ENCODE measurements at regions not wholly inside any gene's neighbourhood (a gene's known extent, or its start where the extent isn't known, plus 50 kb on each side); places are given as distances from the start of the nearest gene placed in this dataset.

DNA sequence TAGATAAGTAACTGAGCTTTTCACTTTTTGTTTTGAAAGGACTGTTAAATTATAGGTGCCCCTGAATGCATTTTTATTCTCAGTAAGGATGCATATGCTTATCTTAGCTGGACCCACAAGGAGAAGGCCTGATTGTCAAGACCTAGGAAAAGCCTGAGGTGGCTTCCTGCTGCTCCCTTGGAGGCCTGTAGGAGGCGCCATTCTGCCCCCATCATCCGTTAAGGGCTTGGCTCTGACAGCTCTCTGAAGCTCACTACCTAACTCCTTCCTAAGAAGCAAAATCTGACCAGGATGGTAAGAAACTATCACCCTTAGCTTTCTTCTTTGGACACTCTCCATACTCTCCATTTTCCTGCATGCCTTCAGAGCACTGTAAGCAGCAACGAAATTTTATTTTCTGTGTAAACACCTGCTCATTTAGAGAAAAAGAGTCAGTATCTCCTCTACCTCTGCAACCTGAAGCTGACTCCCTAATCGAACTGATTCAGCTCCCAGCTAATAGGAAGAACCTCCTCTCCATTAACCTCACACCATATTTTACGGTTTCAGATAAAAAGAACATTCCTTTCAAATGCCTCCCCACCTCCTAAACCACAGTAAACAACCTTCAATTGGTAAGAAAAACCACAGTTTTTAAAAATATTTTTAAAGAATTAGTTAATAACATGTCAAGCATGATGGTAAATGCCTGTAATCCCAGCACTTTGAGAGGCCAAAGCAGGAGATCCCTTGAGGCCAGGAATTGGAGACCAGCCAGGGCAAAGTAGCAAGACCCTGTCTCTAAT lies 73.4 kb upstream of the EDNRA start:
- H3K4me3 Mint-ChIP-seq, result no peak overlapping the region
- H3K4me1 Mint-ChIP-seq, result no peaks in the 10 kb centered on the region
- no peaks in the 10 kb centered on the region for H3K27me3 Mint-ChIP-seq
- ATAC-seq, result no peak
- no peaks in the 10 kb centered on the region for H3K36me3 Mint-ChIP-seq (ENCODE audit: low read depth)
- no peak for DNase-seq
- H3K9me3 Mint-ChIP-seq, result peaks cover 3% of the 10 kb centered on the region
- no peak overlapping the region for H3K27ac Mint-ChIP-seq

DNA sequence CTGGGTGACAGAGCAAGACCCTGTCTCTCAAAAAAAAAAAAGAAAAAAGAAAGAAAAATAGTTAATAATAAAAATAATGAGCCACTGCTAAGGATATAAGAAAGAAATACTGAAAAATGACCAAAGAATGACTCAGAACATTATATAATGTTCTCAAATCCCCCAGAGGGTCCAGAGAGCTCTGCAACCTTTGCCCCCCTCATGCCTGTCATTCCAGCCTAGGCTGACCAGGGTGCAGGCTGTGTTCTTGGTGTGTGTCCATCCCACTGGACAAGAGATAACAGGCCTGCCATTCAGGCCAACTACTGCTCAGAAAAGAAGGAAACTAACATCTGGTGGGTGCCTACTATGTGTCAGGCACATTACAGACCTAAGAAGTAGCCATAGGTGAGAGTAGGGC lies 72.7 kb upstream of the EDNRA start:
- H3K36me3 Mint-ChIP-seq (ENCODE audit: low read depth), result no peaks in the 10 kb centered on the region
- DNase-seq (no peak), ATAC-seq (no peak)
- no peak overlapping the region for H3K4me3 Mint-ChIP-seq
- H3K27ac Mint-ChIP-seq, result no peak overlapping the region
- H3K4me1 Mint-ChIP-seq, result no peaks in the 10 kb centered on the region
- H3K9me3 Mint-ChIP-seq, result peaks cover 3% of the 10 kb centered on the region
- no peaks in the 10 kb centered on the region for H3K27me3 Mint-ChIP-seq

DNA sequence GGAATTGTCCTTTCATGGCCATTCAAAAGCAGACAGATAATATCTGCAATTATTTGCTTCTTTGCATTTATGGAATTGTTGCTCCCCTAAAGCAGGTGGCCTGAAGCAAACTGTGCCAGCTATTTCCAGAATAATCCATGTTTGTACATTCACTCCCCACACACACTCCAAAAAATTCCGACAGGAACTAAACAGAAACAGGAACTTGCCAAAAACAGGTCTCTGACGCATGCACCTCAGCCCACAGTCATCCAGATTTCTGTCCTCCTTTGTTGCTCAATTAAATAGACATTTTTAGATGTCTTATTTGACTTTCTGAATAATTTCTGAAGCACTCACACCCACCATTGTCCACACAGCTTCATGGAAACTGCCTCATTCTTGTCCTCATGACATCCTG lies 71.5 kb upstream of the EDNRA start:
- H3K27me3 Mint-ChIP-seq, result no peaks in the 10 kb centered on the region
- H3K4me1 Mint-ChIP-seq, result no peaks in the 10 kb centered on the region
- H3K4me3 Mint-ChIP-seq, result no peak overlapping the region
- ATAC-seq, result no peak
- peaks cover 3% of the 10 kb centered on the region for H3K9me3 Mint-ChIP-seq
- no peak overlapping the region for H3K27ac Mint-ChIP-seq
- no peak for DNase-seq
- no peaks in the 10 kb centered on the region for H3K36me3 Mint-ChIP-seq (ENCODE audit: low read depth)

DNA sequence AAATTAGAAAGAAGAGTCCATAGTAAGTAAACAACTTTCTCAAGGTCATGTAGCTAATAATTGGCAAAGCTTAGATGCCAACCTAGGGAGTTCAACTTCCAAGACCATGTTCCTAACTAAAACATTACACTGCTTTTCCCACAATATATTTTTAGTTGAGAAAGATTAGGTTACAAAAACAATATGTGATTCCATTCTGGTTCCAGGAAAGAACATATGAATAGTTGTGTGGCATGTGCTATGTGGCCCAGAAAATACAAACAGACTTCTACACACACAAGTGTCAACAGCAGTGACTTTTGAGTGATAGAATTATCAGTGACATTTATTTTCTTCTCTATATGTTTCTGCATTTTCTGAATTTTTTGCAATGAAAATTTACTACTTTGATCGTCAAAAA lies 62.7 kb upstream of the EDNRA start:
- Mint-ChIP-seq H3K27me3 (no peaks in the 10 kb centered on the region), H3K4me1 (no peaks in the 10 kb centered on the region), H3K4me3 (no peak overlapping the region), H3K9me3 (peaks cover 4% of the 10 kb centered on the region), H3K27ac (no peak overlapping the region), H3K36me3 (ENCODE audit: low read depth) (no peaks in the 10 kb centered on the region)
- ATAC-seq (no peak), DNase-seq (no peak)

DNA sequence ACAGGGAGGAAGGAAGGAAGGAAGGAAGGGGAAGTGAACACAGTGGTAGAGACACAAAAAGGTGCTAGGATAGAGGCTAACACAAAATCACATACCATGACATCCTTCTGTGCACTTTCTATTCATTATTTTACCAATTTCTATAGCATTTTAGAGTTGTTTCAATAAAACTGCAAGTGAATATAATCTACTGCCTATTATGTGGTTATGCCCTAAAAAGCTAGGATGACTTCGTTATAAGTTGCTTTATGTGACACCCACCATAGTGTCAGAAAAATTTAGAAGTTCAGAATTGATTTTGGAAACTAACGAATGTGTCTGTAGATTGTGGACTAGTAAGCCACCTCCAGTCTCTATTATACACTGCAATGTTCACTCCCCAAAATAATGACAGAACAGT lies 59.4 kb upstream of the EDNRA start:
- H3K9me3 Mint-ChIP-seq, result peaks cover under 1% of the 10 kb centered on the region

DNA sequence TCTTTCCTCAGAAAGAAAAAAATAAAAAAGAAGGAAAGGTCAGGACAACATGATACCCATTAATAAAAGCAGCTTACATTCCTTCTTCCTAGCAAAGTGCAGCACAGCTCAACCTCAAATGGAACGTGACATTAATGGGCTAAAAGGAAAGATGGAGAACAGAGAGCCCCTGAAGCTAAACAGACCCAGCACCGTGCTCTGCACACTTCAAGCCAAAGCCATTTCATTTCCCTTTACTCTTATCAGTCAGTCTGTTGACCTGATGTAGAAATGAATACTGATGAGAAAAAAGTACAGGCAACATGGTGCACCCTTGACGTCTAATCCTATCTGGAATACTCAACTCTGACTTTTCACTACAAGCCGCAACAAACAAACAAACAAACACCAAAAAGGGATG lies 57.7 kb upstream of the EDNRA start:
- no peaks in the 10 kb centered on the region for H3K27me3 Mint-ChIP-seq
- H3K9me3 Mint-ChIP-seq, result no peaks in the 10 kb centered on the region
- no peaks in the 10 kb centered on the region for H3K4me1 Mint-ChIP-seq
- no peak overlapping the region for H3K27ac Mint-ChIP-seq
- no peak for ATAC-seq
- no peak for DNase-seq
- H3K4me3 Mint-ChIP-seq, result no peak overlapping the region
- no peaks in the 10 kb centered on the region for H3K36me3 Mint-ChIP-seq (ENCODE audit: low read depth)

More for the DNA sequence above, 59.4 kb upstream of the EDNRA start:
- ATAC-seq, result no peak
- Mint-ChIP-seq H3K4me1 (no peaks in the 10 kb centered on the region), H3K27me3 (no peaks in the 10 kb centered on the region), H3K36me3 (ENCODE audit: low read depth) (no peaks in the 10 kb centered on the region), H3K4me3 (no peak overlapping the region), H3K27ac (no peak overlapping the region)
- DNase-seq, result no peak

DNA sequence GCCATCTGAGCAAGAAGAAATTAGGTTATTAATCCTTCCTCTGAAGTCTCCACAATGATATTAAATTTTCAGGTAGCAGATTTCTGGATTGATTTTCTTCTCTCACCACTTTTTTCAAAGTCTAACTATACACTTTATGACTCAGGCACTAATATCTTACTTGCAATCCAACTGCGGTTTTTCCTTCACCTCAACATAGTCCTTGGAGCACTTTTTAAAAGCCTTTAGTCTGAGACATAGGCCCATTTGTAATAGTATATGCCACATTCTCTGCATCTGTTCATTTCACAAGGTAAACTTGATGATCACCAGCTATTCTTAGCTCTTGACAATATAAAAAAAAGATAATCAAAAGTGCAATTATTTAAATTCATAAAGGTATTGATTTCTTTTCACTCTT lies 55.9 kb upstream of the EDNRA start:
- no peaks in the 10 kb centered on the region for H3K36me3 Mint-ChIP-seq (ENCODE audit: low read depth)
- no peaks in the 10 kb centered on the region for H3K4me1 Mint-ChIP-seq
- DNase-seq (no peak), ATAC-seq (no peak)
- H3K27ac Mint-ChIP-seq, result no peak overlapping the region
- H3K4me3 Mint-ChIP-seq, result no peak overlapping the region
- no peaks in the 10 kb centered on the region for H3K9me3 Mint-ChIP-seq
- no peaks in the 10 kb centered on the region for H3K27me3 Mint-ChIP-seq

DNA sequence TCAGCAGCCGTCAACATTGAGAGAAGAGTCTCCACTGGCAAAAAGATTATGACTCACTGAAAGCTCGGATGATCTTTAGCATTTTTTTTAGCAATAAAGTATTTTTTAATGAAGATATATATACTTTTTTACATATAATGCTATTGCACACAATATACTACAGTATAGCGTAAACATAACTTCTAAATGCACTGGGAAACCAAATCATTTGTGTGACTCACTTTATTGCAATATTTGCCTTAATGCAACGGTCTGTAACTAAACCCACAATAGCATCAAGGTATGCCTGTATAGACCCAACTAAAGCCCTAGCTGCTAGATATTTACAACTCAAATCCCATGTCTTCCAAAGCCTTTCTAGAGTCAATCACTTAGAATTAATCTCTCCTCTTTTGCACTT lies 52.3 kb upstream of the EDNRA start:
- ATAC-seq (no peak), DNase-seq (no peak)
- Mint-ChIP-seq H3K27me3 (no peaks in the 10 kb centered on the region), H3K4me1 (no peaks in the 10 kb centered on the region), H3K4me3 (no peak overlapping the region), H3K27ac (no peak overlapping the region), H3K36me3 (ENCODE audit: low read depth) (no peaks in the 10 kb centered on the region), H3K9me3 (peaks cover 15% of the 10 kb centered on the region)

DNA sequence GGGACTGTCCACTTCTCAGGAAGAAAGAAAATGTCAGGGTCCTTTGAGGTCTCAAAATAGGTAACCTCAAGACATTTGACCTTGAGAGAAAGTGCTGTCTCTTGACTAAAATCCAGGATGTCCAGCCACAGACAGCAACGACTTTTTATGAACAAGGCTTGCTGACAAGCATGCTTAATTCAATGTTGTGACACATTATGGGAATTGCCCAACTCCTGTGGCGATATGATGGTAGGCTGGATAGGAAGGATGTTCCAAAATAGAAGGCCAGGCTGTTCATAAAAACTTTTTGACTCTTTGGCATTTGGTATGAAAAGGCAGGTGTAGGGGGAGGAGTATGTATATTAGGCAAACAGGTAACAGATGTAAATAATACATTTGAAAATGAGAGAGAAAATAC lies 50.8 kb upstream of the EDNRA start:
- Mint-ChIP-seq H3K4me3 (no peak overlapping the region), H3K36me3 (ENCODE audit: low read depth) (no peaks in the 10 kb centered on the region), H3K4me1 (no peaks in the 10 kb centered on the region), H3K27ac (no peak overlapping the region), H3K9me3 (peaks cover 15% of the 10 kb centered on the region), H3K27me3 (no peaks in the 10 kb centered on the region)
- no peak for ATAC-seq
- DNase-seq, result no peak
